H54 (cell line): ENCODE measurements at regions not wholly inside any gene's neighbourhood (a gene's known extent, or its start where the extent isn't known, plus 50 kb on each side); places are given as distances from the start of the nearest gene placed in this dataset.
"Not testable (repeated sequence)": the region's sequence is repeated elsewhere in the genome, so short reads cannot be mapped to it uniquely, and the experiment has no call there.

Experiments
- DNase-seq: peaks from one replicate; pipeline ENCODE4 v3.0.0; 2011; ENCODE audit warnings: low spot score, mixed read lengths; ENCODE audit not compliant: insufficient read length
- FAIRE-seq: peaks from 3 replicates; lab custom pipeline; 2011; peaks lifted over from hg19 to GRCh38; lab: Jason Lieb, UNC
- POLR2A ChIP-seq: IDR thresholded peaks from 2 replicates; pipeline ENCODE4 v1.6.1; 2011; ENCODE audit warnings: low read depth, mild to moderate bottlenecking, low read length

GRCh38 chr3:10672422-10672821, 143.6 kb upstream of the SLC6A11 start:
- no peak for TF ChIP-seq POLR2A
- FAIRE-seq, result no peak
- no peak for DNase-seq

GRCh38 chr3:10674578-10674977, 141.4 kb upstream of the SLC6A11 start:
- DNase-seq (no peak), FAIRE-seq (no peak)
- TF ChIP-seq POLR2A, result no peak

GRCh38 chr3:10676905-10677304, 139.1 kb upstream of the SLC6A11 start:
- FAIRE-seq, result no peak
- TF ChIP-seq POLR2A, result no peak
- no peak for DNase-seq

- FAIRE-seq (no peak), DNase-seq (no peak)
- TF ChIP-seq POLR2A, result no peak
Observed at GRCh38 chr3:10678796-10679376, 137.1 kb upstream of the SLC6A11 start.

- no peak for TF ChIP-seq POLR2A
- DNase-seq (no peak), FAIRE-seq (no peak)
Observed at GRCh38 chr3:10680796-10681195, 135.2 kb upstream of the SLC6A11 start.

GRCh38 chr3:10682692-10683091, 133.3 kb upstream of the SLC6A11 start:
- TF ChIP-seq POLR2A, result no peak
- DNase-seq (no peak), FAIRE-seq (no peak)

- DNase-seq, result no peak
- no peak for TF ChIP-seq POLR2A
Observed at GRCh38 chr3:10683106-10683505, 132.9 kb upstream of the SLC6A11 start.

GRCh38 chr3:10688126-10688525, 127.9 kb upstream of the SLC6A11 start:
- DNase-seq, result no peak
- TF ChIP-seq POLR2A, result no peak
- FAIRE-seq, result no peak

More at GRCh38 chr3:10683106-10683505, 132.9 kb upstream of the SLC6A11 start:
- FAIRE-seq, result no peak

GRCh38 chr3:10688548-10689172, 127.4 kb upstream of the SLC6A11 start:
- FAIRE-seq, result no peak
- TF ChIP-seq POLR2A, result no peak
- no peak for DNase-seq

- FAIRE-seq (no peak), DNase-seq (no peak)
- no peak for TF ChIP-seq POLR2A
Observed at GRCh38 chr3:10692039-10692622, 123.9 kb upstream of the SLC6A11 start.

- no peak for TF ChIP-seq POLR2A
- FAIRE-seq (no peak), DNase-seq (no peak)
Observed at GRCh38 chr3:10693457-10693856, 122.6 kb upstream of the SLC6A11 start.

GRCh38 chr3:10694179-10694578, 121.8 kb upstream of the SLC6A11 start:
- TF ChIP-seq POLR2A, result no peak
- DNase-seq, result no peak
- FAIRE-seq, result no peak

GRCh38 chr3:10695186-10695585, 120.8 kb upstream of the SLC6A11 start:
- not testable (repeated sequence) for DNase-seq, FAIRE-seq

GRCh38 chr3:10695595-10696285, 120.3 kb upstream of the SLC6A11 start:
- TF ChIP-seq POLR2A, result no peak
- FAIRE-seq (no peak), DNase-seq (no peak)
